Endothelial cell of hepatic sinusoid (primary cell): ENCODE measurements at regions not wholly inside any gene's neighbourhood (a gene's known extent, or its start where the extent isn't known, plus 50 kb on each side); places are given as distances from the start of the nearest gene placed in this dataset.
"Not testable (repeated sequence)": the region's sequence is repeated elsewhere in the genome, so short reads cannot be mapped to it uniquely, and the experiment has no call there.

Source experiments
- in situ Hi-C: cut with HindIII; loops from 2 replicates; pipeline ENCODE4 v1.10.0; 2017; ENCODE audit warnings: low sequenced_read_pairs

GRCh38 chr7:91731976-91732375, 148.5 kb downstream of the MTERF1 start:
- in situ Hi-C loops = no loop called here

GRCh38 chr7:91749418-91749817, 131.1 kb downstream of the MTERF1 start:
- in situ Hi-C loops = no loop called here

- in situ Hi-C loops = no loop called here
Measured at GRCh38 chr7:91750091-91750490, 130.4 kb downstream of the MTERF1 start.

- in situ Hi-C loops = no loop called here
Measured at GRCh38 chr7:91752102-91752501, 128.4 kb downstream of the MTERF1 start.

GRCh38 chr7:91754280-91754679, 126.2 kb downstream of the MTERF1 start:
- in situ Hi-C loops = not testable (repeated sequence)

- in situ Hi-C loops = not testable (repeated sequence)
Measured at GRCh38 chr7:91755121-91755520, 125.4 kb downstream of the MTERF1 start.

- in situ Hi-C loops = no loop called here
Measured at GRCh38 chr7:91759205-91759863, 121.2 kb downstream of the MTERF1 start.

- in situ Hi-C loops = no loop called here
Measured at GRCh38 chr7:91767820-91768219, 112.7 kb downstream of the MTERF1 start.

- in situ Hi-C loops = no loop called here
Measured at GRCh38 chr7:91771394-91771793, 109.1 kb downstream of the MTERF1 start.

GRCh38 chr7:91771921-91772815, 108.3 kb downstream of the MTERF1 start:
- in situ Hi-C loops = no loop called here

GRCh38 chr7:91776171-91776570, 104.3 kb downstream of the MTERF1 start:
- in situ Hi-C loops = loop anchor here (25.0 kb wide), 1 partner anchor 139 kb away; no protein-coding TSS in a partner anchor

- in situ Hi-C loops = loop anchor here (25.0 kb wide), 1 partner anchor 140 kb away; no protein-coding TSS in a partner anchor
Measured at GRCh38 chr7:91777522-91777921, 103.0 kb downstream of the MTERF1 start.

- in situ Hi-C loops = loop anchor here (25.0 kb wide), 1 partner anchor 141 kb away; no protein-coding TSS in a partner anchor
Measured at GRCh38 chr7:91778416-91778815, 102.1 kb downstream of the MTERF1 start.

- in situ Hi-C loops = loop anchor here (10.0 to 25.0 kb wide), 2 partner anchors 143 to 396 kb away; no protein-coding TSS in a partner anchor
Measured at GRCh38 chr7:91780521-91780920, 100.0 kb downstream of the MTERF1 start.

GRCh38 chr7:91784469-91784868, 96.0 kb downstream of the MTERF1 start:
- in situ Hi-C loops = loop anchor here (10.0 to 25.0 kb wide), 2 partner anchors 147 to 400 kb away; no protein-coding TSS in a partner anchor

GRCh38 chr7:91787931-91788330, 92.6 kb downstream of the MTERF1 start:
- in situ Hi-C loops = loop anchor here (10.0 to 25.0 kb wide), 2 partner anchors 151 to 403 kb away; no protein-coding TSS in a partner anchor

GRCh38 chr7:91789086-91789485, 91.4 kb downstream of the MTERF1 start:
- in situ Hi-C loops = loop anchor here (10.0 to 25.0 kb wide), 2 partner anchors 152 to 404 kb away; no protein-coding TSS in a partner anchor

- in situ Hi-C loops = loop anchor here (10.0 to 25.0 kb wide), 2 partner anchors 152 to 405 kb away; no protein-coding TSS in a partner anchor
Measured at GRCh38 chr7:91789558-91789957, 90.9 kb downstream of the MTERF1 start.

- in situ Hi-C loops = loop anchor here (25.0 kb wide), 1 partner anchor 153 kb away; no protein-coding TSS in a partner anchor
Measured at GRCh38 chr7:91790646-91791045, 89.9 kb downstream of the MTERF1 start.

- in situ Hi-C loops = loop anchor here (25.0 kb wide), 1 partner anchor 159 kb away; no protein-coding TSS in a partner anchor
Measured at GRCh38 chr7:91796122-91796521, 84.4 kb downstream of the MTERF1 start.

- in situ Hi-C loops = loop anchor here (25.0 kb wide), 1 partner anchor 161 kb away; no protein-coding TSS in a partner anchor
Measured at GRCh38 chr7:91798425-91798824, 82.1 kb downstream of the MTERF1 start.
